ENCODE measurements at regions not wholly inside any gene's neighbourhood (a gene's known extent, or its start where the extent isn't known, plus 50 kb on each side); places are given as distances from the start of the nearest gene placed in this dataset.
"Not testable (repeated sequence)": the region's sequence is repeated elsewhere in the genome, so short reads cannot be mapped to it uniquely, and the experiment has no call there.

- no peak for DNase-seq
Measured at GRCh38 chr9:18237776-18238175, 236.2 kb upstream of the ADAMTSL1 start.

- DNase-seq = no peak
Measured at GRCh38 chr9:18238254-18238653, 235.7 kb upstream of the ADAMTSL1 start.

- DNase-seq = no peak
Measured at GRCh38 chr9:18238752-18239447, 235.1 kb upstream of the ADAMTSL1 start.

GRCh38 chr9:18240213-18240612 lies 233.7 kb upstream of the ADAMTSL1 start:
- no peak for DNase-seq

GRCh38 chr9:18245911-18246310 lies 228.0 kb upstream of the ADAMTSL1 start:
- DNase-seq = no peak

GRCh38 chr9:18250053-18250452 lies 223.9 kb upstream of the ADAMTSL1 start:
- DNase-seq = no peak

- DNase-seq = no peak
Measured at GRCh38 chr9:18253950-18254349, 220.0 kb upstream of the ADAMTSL1 start.

GRCh38 chr9:18255158-18255629 lies 218.8 kb upstream of the ADAMTSL1 start:
- peak; percentile 89 for DNase-seq

GRCh38 chr9:18255747-18256146 lies 218.2 kb upstream of the ADAMTSL1 start:
- DNase-seq = no peak

- DNase-seq = peak; percentile 15
Measured at GRCh38 chr9:18256568-18256967, 217.4 kb upstream of the ADAMTSL1 start.

- peak; percentile 91 for DNase-seq
Measured at GRCh38 chr9:18260521-18260920, 213.4 kb upstream of the ADAMTSL1 start.

GRCh38 chr9:18261181-18261580 lies 212.8 kb upstream of the ADAMTSL1 start:
- no peak for DNase-seq

- DNase-seq = no peak
Measured at GRCh38 chr9:18263377-18263776, 210.6 kb upstream of the ADAMTSL1 start.

- no peak for DNase-seq
Measured at GRCh38 chr9:18268381-18268780, 205.6 kb upstream of the ADAMTSL1 start.

GRCh38 chr9:18269561-18269960 lies 204.4 kb upstream of the ADAMTSL1 start:
- DNase-seq = no peak

GRCh38 chr9:18274693-18275092 lies 199.3 kb upstream of the ADAMTSL1 start:
- no peak for DNase-seq

- DNase-seq = no peak
Measured at GRCh38 chr9:18275313-18275990, 198.5 kb upstream of the ADAMTSL1 start.

GRCh38 chr9:18281291-18281690 lies 192.7 kb upstream of the ADAMTSL1 start:
- no peak for DNase-seq

GRCh38 chr9:18294229-18294628 lies 179.7 kb upstream of the ADAMTSL1 start:
- no peak for DNase-seq

- no peak for DNase-seq
Measured at GRCh38 chr9:18296702-18297055, 177.3 kb upstream of the ADAMTSL1 start.

GRCh38 chr9:18297056-18297841 lies 176.7 kb upstream of the ADAMTSL1 start:
- no peak for DNase-seq

- no peak for DNase-seq
Measured at GRCh38 chr9:18299449-18299848, 174.5 kb upstream of the ADAMTSL1 start.

GRCh38 chr9:18305167-18305806 lies 168.7 kb upstream of the ADAMTSL1 start:
- DNase-seq = not testable (repeated sequence)
